GM19397 (cell line): ENCODE measurements at regions not wholly inside any gene's neighbourhood (a gene's known extent, or its start where the extent isn't known, plus 50 kb on each side); places are given as distances from the start of the nearest gene placed in this dataset.

Experiments
- ATAC-seq: cut with Tn5 transposase; IDR thresholded peaks from one replicate; pipeline ENCODE4 v1.9.1; 2021; ENCODE audit warnings: mild to moderate bottlenecking, moderate library complexity; ENCODE audit not compliant: unreplicated experiment

- ATAC-seq: no peak
These were observed 66.6 kb downstream of the YIPF5 start for GRCh38 chr5:144103611-144104485.

DNA sequence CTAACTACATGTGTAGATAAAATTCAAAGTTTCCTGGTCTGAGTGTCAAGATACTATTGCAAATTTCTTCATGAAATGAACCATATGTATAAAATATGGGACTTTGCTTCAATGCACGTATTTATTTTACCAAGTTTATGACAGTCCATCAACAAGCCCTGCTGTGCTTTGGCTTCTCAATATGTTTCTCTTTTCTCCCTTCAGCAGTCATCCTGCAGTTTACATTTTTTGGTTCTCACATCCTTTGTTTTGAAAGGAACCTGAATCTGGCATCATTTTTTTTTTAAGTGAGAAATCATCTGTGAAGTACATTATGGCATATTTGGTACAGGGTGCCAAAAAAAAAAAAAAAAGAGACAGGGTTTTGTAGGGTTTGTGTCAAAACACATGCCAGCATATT lies 65.1 kb downstream of the YIPF5 start:
- ATAC-seq: no peak

DNA sequence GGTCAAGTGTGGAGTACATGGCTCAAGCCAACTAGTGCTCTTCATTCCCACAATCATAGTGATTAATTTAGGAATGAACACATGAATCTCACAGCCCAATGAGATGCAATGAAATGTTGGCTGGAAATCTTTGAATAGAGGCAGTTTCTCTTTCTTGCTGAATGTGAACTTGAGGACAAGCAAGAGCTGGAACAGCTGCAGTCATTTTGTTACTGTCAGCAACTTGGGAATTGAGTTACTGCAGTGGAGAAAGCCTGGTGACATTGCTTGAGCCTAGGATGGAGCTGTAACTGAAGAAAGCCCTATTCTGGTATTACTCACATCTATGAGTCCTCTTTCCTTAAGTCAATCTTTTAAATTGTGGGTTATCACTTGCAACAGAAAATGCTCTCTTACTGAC lies 62.3 kb downstream of the YIPF5 start:
- ATAC-seq: no peak
